ENCODE measurements at regions not wholly inside any gene's neighbourhood (a gene's known extent, or its start where the extent isn't known, plus 50 kb on each side); places are given as distances from the start of the nearest gene placed in this dataset.

- no peak for TF ChIP-seq POLR2AphosphoS5 (IDR thresholded peaks at IDR 0.05; ENCODE audit: low read depth)
- TF ChIP-seq CTCF (conservative IDR thresholded peaks at IDR 0.05; ENCODE audit: low read depth in 2 of 2) = no peak
- TF ChIP-seq EZH2phosphoT487 (IDR thresholded peaks at IDR 0.05; ENCODE audit: unreplicated experiment) = no peak
- no peak for TF ChIP-seq REST (IDR thresholded peaks at IDR 0.05; ENCODE audit: unreplicated experiment)
- no peak for TF ChIP-seq ETS1 (IDR thresholded peaks at IDR 0.05)
- TF ChIP-seq ZNF114 (CRISPR knock-in tag; IDR thresholded peaks at IDR 0.05) = no peak
Observed at GRCh38 chr7:66518151-66518691, 110.5 kb upstream of the KCTD7 start.
